Ectodermal cell (in vitro differentiated cells): ENCODE measurements at regions not wholly inside any gene's neighbourhood (a gene's known extent, or its start where the extent isn't known, plus 50 kb on each side); places are given as distances from the start of the nearest gene placed in this dataset.
"Not testable (repeated sequence)": the region's sequence is repeated elsewhere in the genome, so short reads cannot be mapped to it uniquely, and the experiment has no call there.

Source experiments
- H3K27ac ChIP-seq: 2 replicates; pipeline ENCODE4 v1.7.0; 2013; ENCODE audit warnings: mild to moderate bottlenecking, low read depth, low read length; ENCODE audit not compliant: insufficient read depth, poor library complexity, severe bottlenecking
- H3K27me3 ChIP-seq: 2 replicates; pipeline ENCODE4 v1.7.0; 2013; ENCODE audit warnings: mild to moderate bottlenecking, low read length; ENCODE audit not compliant: insufficient read depth, control insufficient read depth, poor library complexity, severe bottlenecking
- H3K36me3 ChIP-seq: one replicate; pipeline ENCODE4 v1.7.0; 2013; ENCODE audit warnings: low read length; ENCODE audit not compliant: control insufficient read depth, insufficient read depth
- H3K4me1 ChIP-seq: one replicate; pipeline ENCODE4 v1.7.0; 2013; ENCODE audit warnings: low read length; ENCODE audit not compliant: control insufficient read depth, insufficient read depth
- H3K4me3 ChIP-seq: 2 replicates; pipeline ENCODE4 v1.7.0; 2013; ENCODE audit warnings: low read depth, low read length, control low read depth; ENCODE audit not compliant: insufficient read depth
- H3K9me3 ChIP-seq: 2 replicates; pipeline ENCODE4 v1.7.0; 2013; ENCODE audit warnings: mild to moderate bottlenecking, low read length, moderate library complexity; ENCODE audit not compliant: control insufficient read depth
- WGBS, 2 experiments: methylation state at CpG; one replicate each; pipeline ENCODE4 v1.1.7; 2013; ENCODE audit warnings: missing lambda C conversion rate in 2 of 2; 5-methylcytosine and 5-hydroxymethylcytosine counted together

- Histone ChIP-seq H3K36me3 (no peaks in the 10 kb centered on the region), H3K27me3 (no peaks in the 10 kb centered on the region), H3K27ac (no peak overlapping the region), H3K4me3 (no peak overlapping the region), H3K9me3 (no peaks in the 10 kb centered on the region), H3K4me1 (no peaks in the 10 kb centered on the region)
- WGBS, 2 experiments, result 93 to 99% methylated on average over 2 of the region's 2 CpGs
Measured at GRCh38 chr17:63071797-63072196, 105.8 kb downstream of the TANC2 start.

GRCh38 chr17:63075969-63076368 lies 109.9 kb downstream of the TANC2 start:
- Histone ChIP-seq H3K27ac (no peak overlapping the region), H3K9me3 (no peaks in the 10 kb centered on the region), H3K4me1 (no peaks in the 10 kb centered on the region), H3K4me3 (no peak overlapping the region), H3K27me3 (no peaks in the 10 kb centered on the region), H3K36me3 (no peaks in the 10 kb centered on the region)
- 95 to 100% methylated on average over 1 of the region's 1 CpG for WGBS, 2 experiments

- no peaks in the 10 kb centered on the region for H3K27me3 ChIP-seq
- H3K27ac ChIP-seq, result no peak overlapping the region
- H3K4me3 ChIP-seq, result no peak overlapping the region
- WGBS, 2 experiments, result 92 to 99% methylated on average over 3 of the region's 3 CpGs
- no peaks in the 10 kb centered on the region for H3K9me3 ChIP-seq
- H3K4me1 ChIP-seq, result no peaks in the 10 kb centered on the region
- H3K36me3 ChIP-seq, result no peaks in the 10 kb centered on the region
Measured at GRCh38 chr17:63078707-63079106, 112.7 kb downstream of the TANC2 start.

GRCh38 chr17:63082273-63082861 lies 116.3 kb downstream of the TANC2 start:
- 95 to 96% methylated on average over 2 of the region's 2 CpGs for WGBS, 2 experiments
- H3K27ac ChIP-seq, result no peak overlapping the region

GRCh38 chr17:63082952-63083351 lies 116.9 kb downstream of the TANC2 start:
- H3K4me3 ChIP-seq, result no peak overlapping the region
- no peaks in the 10 kb centered on the region for H3K27me3 ChIP-seq
- no peaks in the 10 kb centered on the region for H3K36me3 ChIP-seq
- WGBS, 2 experiments, result 94 to 100% methylated on average over 1 of the region's 1 CpG
- H3K27ac ChIP-seq, result no peak overlapping the region
- no peaks in the 10 kb centered on the region for H3K4me1 ChIP-seq
- no peaks in the 10 kb centered on the region for H3K9me3 ChIP-seq

More at GRCh38 chr17:63082273-63082861, 116.3 kb downstream of the TANC2 start:
- Histone ChIP-seq H3K4me3 (no peak overlapping the region), H3K4me1 (no peaks in the 10 kb centered on the region), H3K9me3 (no peaks in the 10 kb centered on the region), H3K36me3 (no peaks in the 10 kb centered on the region), H3K27me3 (no peaks in the 10 kb centered on the region)

- 92 to 97% methylated on average over 9 of the region's 9 CpGs for WGBS, 2 experiments
- Histone ChIP-seq H3K4me3 (no peak overlapping the region), H3K27me3 (no peaks in the 10 kb centered on the region), H3K4me1 (no peaks in the 10 kb centered on the region), H3K27ac (no peak overlapping the region), H3K36me3 (no peaks in the 10 kb centered on the region), H3K9me3 (no peaks in the 10 kb centered on the region)
Measured at GRCh38 chr17:63086483-63087185, 120.6 kb downstream of the TANC2 start.

GRCh38 chr17:63090358-63091114 lies 124.5 kb downstream of the TANC2 start:
- not testable (repeated sequence) for H3K27me3 ChIP-seq, H3K9me3 ChIP-seq, H3K27ac ChIP-seq, H3K36me3 ChIP-seq, H3K4me1 ChIP-seq, H3K4me3 ChIP-seq
- 91 to 94% methylated on average over 7 of the region's 7 CpGs for WGBS, 2 experiments

GRCh38 chr17:63091909-63092308 lies 125.9 kb downstream of the TANC2 start:
- not testable (repeated sequence) for H3K9me3 ChIP-seq, H3K4me1 ChIP-seq, H3K4me3 ChIP-seq, H3K27ac ChIP-seq, H3K27me3 ChIP-seq, H3K36me3 ChIP-seq

GRCh38 chr17:63094631-63095030 lies 128.6 kb downstream of the TANC2 start:
- Histone ChIP-seq H3K4me1 (no peaks in the 10 kb centered on the region), H3K27ac (no peak overlapping the region), H3K27me3 (no peaks in the 10 kb centered on the region), H3K36me3 (no peaks in the 10 kb centered on the region), H3K9me3 (no peaks in the 10 kb centered on the region), H3K4me3 (no peak overlapping the region)
- WGBS, 2 experiments, result 88 to 98% methylated on average over 3 of the region's 3 CpGs

- H3K27me3 ChIP-seq, result no peaks in the 10 kb centered on the region
- no peaks in the 10 kb centered on the region for H3K9me3 ChIP-seq
- H3K4me3 ChIP-seq, result no peak overlapping the region
- no peaks in the 10 kb centered on the region for H3K36me3 ChIP-seq
- no peaks in the 10 kb centered on the region for H3K4me1 ChIP-seq
- WGBS, 2 experiments, result 91 to 100% methylated on average over 1 of the region's 1 CpG
- H3K27ac ChIP-seq, result no peak overlapping the region
Measured at GRCh38 chr17:63095459-63095858, 129.4 kb downstream of the TANC2 start.
